Thyroid gland (tissue), 4 donors: ENCODE measurements at regions not wholly inside any gene's neighbourhood (a gene's known extent, or its start where the extent isn't known, plus 50 kb on each side); places are given as distances from the start of the nearest gene placed in this dataset.
A peak's percentile ranks its signal among the peaks of the same experiment; 100 is the strongest.

ENCODE experiments used
- DNase-seq, 2 donors: peaks; one replicate each; pipeline ENCODE4 v3.0.0-alpha.2; 2019
- H3K27ac ChIP-seq, 3 donors: fragments of 200-600 bp; sonication (generic); 1 replicate in 2 of 3; 2 replicates in 1 of 3; pipeline ENCODE4 v1.5.1; 2016 to 2019; ENCODE audit warnings: mild to moderate bottlenecking in 1 of 3, moderate library complexity in 1 of 3
- H3K27me3 ChIP-seq: fragments of 200-600 bp; sonication (generic); one replicate; pipeline ENCODE4 v1.5.1; 2019
- H3K36me3 ChIP-seq, 2 donors: fragments of 200-600 bp; sonication (generic); one replicate each; pipeline ENCODE4 v1.5.1; 2016 to 2019
- H3K4me1 ChIP-seq, 2 donors: fragments of 200-600 bp; sonication (generic); one replicate each; pipeline ENCODE4 v1.5.1; 2017 to 2019
- H3K4me3 ChIP-seq, 3 donors: fragments of 200-600 bp; sonication (generic); replicated peaks in 1 of 3; 1 replicate in 2 of 3; 2 replicates in 1 of 3; pipeline ENCODE4 v1.5.1; 2016; ENCODE audit warnings: mild to moderate bottlenecking in 1 of 3
- H3K9me3 ChIP-seq: fragments of 200-600 bp; sonication (generic); one replicate; pipeline ENCODE4 v1.5.1; 2017
- POLR2A ChIP-seq, 2 donors: fragments of 450-650 bp; IDR thresholded peaks; one replicate each; pipeline ENCODE4 v1.6.1; 2017; ENCODE audit warnings: antibody characterized with exemption in 2 of 2, mild to moderate bottlenecking in 2 of 2, moderate library complexity in 1 of 2
- WGBS, 2 donors: methylation state at CpG; one replicate each; pipeline ENCODE4 v1.1.5; 2017; 5-methylcytosine and 5-hydroxymethylcytosine counted together
- intact Hi-C: fragments of 100-400 bp; cut with DNase I; formaldehyde crosslinking; loops from one replicate; pipeline ENCODE4 v1.15.1; 2023
- TF ChIP-seq, protein P1 (sequence below), 6 experiments: fragments of 200-600 bp in 3 of 6; fragments of 450-650 bp in 3 of 6; sonication (generic) in 3 of 6; IDR thresholded peaks; one replicate each; pipeline ENCODE4 v1.5.1; 2016 to 2019; ENCODE audit warnings: antibody characterized with exemption in 6 of 6, mild to moderate bottlenecking in 2 of 6, inconsistent platforms in 1 of 6, moderate library complexity in 1 of 6

DNA sequence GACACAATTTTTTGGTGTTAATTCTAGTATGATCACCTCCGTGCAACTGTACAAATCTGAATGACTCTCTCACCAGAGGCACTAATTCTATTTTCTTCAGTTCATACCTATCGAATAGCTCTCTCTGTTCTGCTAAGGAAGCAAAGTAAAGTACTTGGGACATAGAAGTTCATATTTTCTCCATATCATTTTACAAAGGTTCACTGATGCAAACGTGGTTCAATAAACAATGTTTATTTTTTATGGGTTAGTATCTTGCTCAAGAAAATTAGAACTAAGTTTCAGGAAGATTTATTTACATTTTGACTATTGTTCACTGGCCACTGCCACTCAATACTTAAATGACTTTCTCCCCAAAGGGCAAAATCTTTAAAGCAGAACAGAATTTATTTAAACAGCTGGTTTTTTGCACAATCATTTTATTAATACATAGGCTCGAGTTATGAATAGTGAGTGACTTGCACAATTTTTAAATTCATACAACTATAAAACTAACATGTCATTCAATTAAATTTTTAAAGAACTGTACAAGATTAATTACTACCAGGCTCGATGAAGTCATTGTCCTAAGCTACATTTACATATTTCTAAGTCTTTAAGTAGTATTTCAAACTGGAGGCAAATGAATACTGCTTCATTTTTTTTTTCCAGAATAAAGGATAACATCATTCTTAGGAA lies 255.8 kb downstream of the C16orf95 start:
- no peak overlapping the region for H3K27ac ChIP-seq
- no peaks in the 10 kb centered on the region for H3K9me3 ChIP-seq
- no peaks in the 10 kb centered on the region for H3K36me3 ChIP-seq
- intact Hi-C loops: no loop called here
- H3K4me1 ChIP-seq: peaks cover 0 to 21% of the 10 kb centered on the region in 2 donors
- WGBS, 2 donors: 67 to 68% methylated on average over 5 of the region's 5 CpGs
- no peaks in the 10 kb centered on the region for H3K27me3 ChIP-seq
- no peak for DNase-seq
- no peak for TF ChIP-seq POLR2A (IDR thresholded peaks at IDR 0.05)
- TF ChIP-seq, protein P1, sequence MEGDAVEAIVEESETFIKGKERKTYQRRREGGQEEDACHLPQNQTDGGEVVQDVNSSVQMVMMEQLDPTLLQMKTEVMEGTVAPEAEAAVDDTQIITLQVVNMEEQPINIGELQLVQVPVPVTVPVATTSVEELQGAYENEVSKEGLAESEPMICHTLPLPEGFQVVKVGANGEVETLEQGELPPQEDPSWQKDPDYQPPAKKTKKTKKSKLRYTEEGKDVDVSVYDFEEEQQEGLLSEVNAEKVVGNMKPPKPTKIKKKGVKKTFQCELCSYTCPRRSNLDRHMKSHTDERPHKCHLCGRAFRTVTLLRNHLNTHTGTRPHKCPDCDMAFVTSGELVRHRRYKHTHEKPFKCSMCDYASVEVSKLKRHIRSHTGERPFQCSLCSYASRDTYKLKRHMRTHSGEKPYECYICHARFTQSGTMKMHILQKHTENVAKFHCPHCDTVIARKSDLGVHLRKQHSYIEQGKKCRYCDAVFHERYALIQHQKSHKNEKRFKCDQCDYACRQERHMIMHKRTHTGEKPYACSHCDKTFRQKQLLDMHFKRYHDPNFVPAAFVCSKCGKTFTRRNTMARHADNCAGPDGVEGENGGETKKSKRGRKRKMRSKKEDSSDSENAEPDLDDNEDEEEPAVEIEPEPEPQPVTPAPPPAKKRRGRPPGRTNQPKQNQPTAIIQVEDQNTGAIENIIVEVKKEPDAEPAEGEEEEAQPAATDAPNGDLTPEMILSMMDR (IDR thresholded peaks at IDR 0.05): no peak
- H3K4me3 ChIP-seq: no peak overlapping the region

DNA sequence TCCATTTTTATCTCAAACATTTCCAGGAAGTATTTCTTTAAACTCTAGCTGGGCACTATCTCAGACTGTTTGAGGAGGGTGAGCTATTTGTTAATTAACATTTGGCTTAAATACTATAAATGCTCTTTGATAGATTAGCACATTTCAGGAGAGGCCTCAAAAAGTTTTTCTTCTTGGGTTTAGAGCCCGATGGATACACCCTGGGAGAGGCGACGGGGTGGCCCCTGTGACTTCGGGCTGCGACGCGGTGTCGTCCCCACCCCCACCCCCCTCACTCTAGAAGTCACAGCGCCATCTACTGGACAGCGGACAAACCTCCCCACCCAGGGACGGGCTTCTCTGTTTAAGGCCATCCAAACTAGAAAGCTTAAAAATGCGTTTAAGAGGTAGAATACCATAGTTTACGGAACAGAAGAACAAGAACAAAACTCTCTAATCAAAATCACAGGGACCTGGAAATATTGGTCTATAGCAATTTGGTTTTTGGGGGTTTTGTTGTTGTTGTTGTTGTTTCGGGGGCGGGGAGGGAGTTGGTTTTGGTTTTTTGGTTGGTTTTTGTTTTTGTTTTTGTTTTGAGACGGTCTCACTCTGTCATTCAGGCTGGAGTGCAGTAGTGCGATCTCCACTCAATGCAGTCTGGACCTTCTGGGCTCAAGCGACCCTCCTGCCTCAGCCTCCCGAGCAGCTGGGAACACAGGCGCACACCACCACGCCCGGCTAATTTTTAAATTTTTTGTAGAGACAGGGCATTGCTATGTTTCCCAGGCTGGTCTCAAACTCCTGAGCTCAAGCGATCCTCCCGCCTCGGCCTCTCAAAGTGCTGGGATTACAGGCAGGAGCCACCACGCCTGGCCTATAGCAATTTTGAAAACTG lies 254.4 kb downstream of the C16orf95 start:
- no peaks in the 10 kb centered on the region for H3K9me3 ChIP-seq
- peaks cover 0 to 21% of the 10 kb centered on the region in 2 donors for H3K4me1 ChIP-seq
- intact Hi-C loops: no loop called here
- no peak overlapping the region for H3K4me3 ChIP-seq
- no peaks in the 10 kb centered on the region for H3K36me3 ChIP-seq
- TF ChIP-seq, protein P1 (IDR thresholded peaks at IDR 0.05): peak; percentile 42 to 68 (median 46)
- no peak for TF ChIP-seq POLR2A (IDR thresholded peaks at IDR 0.05)
- no peaks in the 10 kb centered on the region for H3K27me3 ChIP-seq
- 42 to 46% methylated on average over 26 of the region's 26 CpGs for WGBS, 2 donors
- H3K27ac ChIP-seq: no peak overlapping the region
- DNase-seq: peak; percentile 48 to 57

DNA sequence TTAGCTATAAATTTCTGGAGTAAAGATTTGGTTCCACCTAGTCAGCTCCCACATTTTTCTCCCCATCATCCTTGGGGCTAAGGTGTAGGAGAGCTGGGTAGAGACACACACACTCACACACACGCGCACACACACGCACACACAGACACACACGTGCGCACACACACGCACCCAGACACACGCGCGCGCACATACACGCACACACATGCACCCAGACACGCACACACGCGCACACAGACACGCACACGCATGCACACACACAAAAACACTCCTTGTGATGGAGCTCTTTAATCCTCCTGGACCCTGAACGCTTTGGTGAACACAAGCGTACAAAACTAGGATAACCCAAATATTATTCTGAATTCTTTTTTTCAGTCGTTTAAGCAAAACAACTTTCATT lies 253.6 kb downstream of the C16orf95 start:
- peaks cover 0 to 21% of the 10 kb centered on the region in 2 donors for H3K4me1 ChIP-seq
- intact Hi-C loops: no loop called here
- no peak for TF ChIP-seq POLR2A (IDR thresholded peaks at IDR 0.05)
- TF ChIP-seq, protein P1 (IDR thresholded peaks at IDR 0.05): no peak
- 88 to 93% methylated on average over 19 of the region's 19 CpGs for WGBS, 2 donors
- no peaks in the 10 kb centered on the region for H3K9me3 ChIP-seq
- H3K36me3 ChIP-seq: no peaks in the 10 kb centered on the region
- no peak overlapping the region for H3K27ac ChIP-seq
- no peak overlapping the region for H3K4me3 ChIP-seq
- no peaks in the 10 kb centered on the region for H3K27me3 ChIP-seq
- no peak for DNase-seq

DNA sequence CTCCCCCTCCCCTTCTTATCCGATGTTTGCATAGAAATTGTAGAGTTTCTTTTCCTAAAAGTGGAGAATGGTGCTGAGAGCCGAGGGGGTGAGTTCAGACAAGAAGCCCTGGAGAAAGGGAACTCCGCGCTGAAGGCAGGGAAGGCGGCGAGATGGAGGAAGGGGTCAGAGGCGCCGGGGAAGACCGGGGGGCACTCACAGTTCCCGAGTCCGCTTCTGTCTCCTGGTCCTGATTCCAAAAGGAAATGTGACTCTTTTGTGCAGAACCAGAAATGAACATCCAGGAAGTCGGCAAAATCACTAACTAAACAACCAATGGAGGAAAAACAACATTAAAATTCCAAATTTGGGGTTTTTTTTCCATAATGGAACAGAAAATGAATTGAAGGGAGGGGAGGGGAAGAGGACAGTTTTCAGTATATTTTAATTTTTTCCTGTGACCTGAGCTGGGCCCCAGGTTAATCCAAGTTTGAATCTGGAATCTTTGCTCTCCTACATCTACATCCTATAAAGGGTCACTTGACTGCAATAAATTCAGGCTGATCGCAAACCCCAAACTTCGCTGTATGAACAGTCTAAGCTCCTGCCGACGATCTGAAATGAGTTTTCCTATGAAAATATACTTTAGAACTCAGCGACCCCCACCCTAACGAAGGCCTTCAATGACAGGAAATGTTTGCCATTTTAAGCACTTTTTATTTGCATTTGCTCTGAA lies 252.3 kb downstream of the C16orf95 start:
- no peaks in the 10 kb centered on the region for H3K36me3 ChIP-seq

More for the DNA sequence above, 252.3 kb downstream of the C16orf95 start:
- H3K4me3 ChIP-seq: no peak overlapping the region
- intact Hi-C loops: no loop called here
- WGBS, 2 donors: 53 to 61% methylated on average over 18 of the region's 18 CpGs
- TF ChIP-seq, protein P1 (IDR thresholded peaks at IDR 0.05): no peak
- no peak for TF ChIP-seq POLR2A (IDR thresholded peaks at IDR 0.05)
- no peaks in the 10 kb centered on the region for H3K27me3 ChIP-seq
- H3K4me1 ChIP-seq: peaks cover 0 to 11% of the 10 kb centered on the region in 2 donors
- DNase-seq: no peak
- no peaks in the 10 kb centered on the region for H3K9me3 ChIP-seq
- H3K27ac ChIP-seq: no peak overlapping the region
